Activated CD8-positive, alpha-beta memory T cell treated with anti-CD3 and anti-CD28 coated beads, Interleukin-2, amount 50 U/mL, for 1 hour (primary cell): ENCODE measurements at regions not wholly inside any gene's neighbourhood (a gene's known extent, or its start where the extent isn't known, plus 50 kb on each side); places are given as distances from the start of the nearest gene placed in this dataset.

Source experiments
- DNase-seq: peaks from one replicate; pipeline ENCODE4 v3.0.0-alpha.2; 2020; ENCODE audit errors: extremely low read depth

DNA sequence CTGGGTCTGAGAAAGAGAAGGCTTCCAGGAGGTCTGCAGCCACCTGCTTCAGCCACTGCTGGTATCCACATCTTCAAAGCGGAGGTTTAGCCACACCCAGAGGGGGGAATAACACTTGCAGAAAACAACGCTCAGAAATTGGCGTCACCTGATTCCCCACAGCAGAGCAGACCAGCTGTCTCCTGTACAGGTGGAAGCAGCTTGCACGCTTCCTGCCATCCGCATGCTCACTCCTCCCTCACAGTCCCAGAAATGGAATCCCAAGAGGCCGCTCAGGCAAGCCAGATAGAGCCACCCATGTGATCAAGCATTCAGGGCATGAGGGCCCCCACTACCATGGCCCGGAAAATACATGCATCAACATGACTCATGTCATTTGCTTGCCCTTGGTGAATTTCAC, 112.2 kb upstream of the DIO3 start:
- no peak for DNase-seq

DNA sequence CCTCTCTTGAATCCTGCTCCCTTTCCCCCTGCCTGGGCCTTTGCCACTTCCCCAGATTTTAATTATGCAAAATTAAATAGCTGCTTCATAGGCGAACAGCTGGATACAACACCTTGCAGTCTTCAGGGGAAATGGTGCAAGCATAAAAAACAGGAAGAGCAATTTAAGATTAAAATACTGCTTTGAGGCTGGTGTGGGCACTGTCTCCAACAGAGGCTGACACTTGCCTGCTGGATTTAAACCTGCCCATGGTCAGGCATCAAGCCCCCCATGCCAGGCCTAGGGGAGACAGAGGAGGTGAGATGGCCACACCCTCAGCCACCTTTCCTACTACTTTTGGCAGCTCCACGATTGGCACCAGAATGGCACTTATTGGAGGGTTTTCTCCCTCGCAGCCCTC, 110.1 kb upstream of the DIO3 start:
- DNase-seq = no peak

DNA sequence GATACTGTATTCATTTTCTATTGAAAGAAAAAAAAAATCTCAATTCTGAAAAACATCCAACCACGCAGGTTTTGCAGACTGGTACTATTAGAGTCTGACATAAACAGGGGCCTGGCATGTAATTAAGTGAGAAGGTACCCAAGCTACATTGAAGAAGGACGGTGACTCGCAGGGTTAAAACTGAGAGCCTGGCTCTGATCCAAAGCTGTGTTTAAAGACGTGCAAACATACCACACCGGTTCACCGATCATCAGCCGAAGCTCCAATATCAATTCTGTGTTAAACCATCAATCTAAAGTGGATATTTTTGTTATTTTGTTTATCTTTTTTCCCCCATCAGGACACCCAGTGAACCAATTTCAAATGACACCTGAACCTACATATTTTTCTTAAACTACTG, 108.1 kb upstream of the DIO3 start:
- no peak for DNase-seq

DNA sequence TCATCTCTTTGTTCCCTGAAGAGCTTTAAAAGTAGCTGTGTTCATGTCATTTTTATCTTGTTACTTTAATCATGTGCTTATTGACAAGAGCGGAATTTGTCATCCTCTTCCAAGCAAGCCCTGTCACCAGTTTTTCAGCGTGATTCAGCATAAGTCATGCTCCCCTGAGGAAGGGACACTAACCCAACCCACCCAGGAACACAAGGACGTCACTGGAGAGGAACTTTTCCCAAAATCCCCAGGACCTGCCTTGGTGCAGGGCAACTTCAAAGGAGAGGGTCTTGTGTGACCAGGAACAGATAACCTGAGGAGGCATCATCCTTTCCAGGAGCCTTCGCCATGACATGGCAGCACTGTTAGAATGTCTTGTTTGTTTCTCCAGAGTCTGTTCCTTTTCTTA, 107.1 kb upstream of the DIO3 start:
- no peak for DNase-seq

- DNase-seq = no peak
Measured at GRCh38 chr14:101456246-101457175, 104.8 kb upstream of the DIO3 start.

GRCh38 chr14:101457301-101457935, 103.9 kb upstream of the DIO3 start:
- no peak for DNase-seq

- no peak for DNase-seq
Measured at GRCh38 chr14:101457936-101458740, 103.2 kb upstream of the DIO3 start.

DNA sequence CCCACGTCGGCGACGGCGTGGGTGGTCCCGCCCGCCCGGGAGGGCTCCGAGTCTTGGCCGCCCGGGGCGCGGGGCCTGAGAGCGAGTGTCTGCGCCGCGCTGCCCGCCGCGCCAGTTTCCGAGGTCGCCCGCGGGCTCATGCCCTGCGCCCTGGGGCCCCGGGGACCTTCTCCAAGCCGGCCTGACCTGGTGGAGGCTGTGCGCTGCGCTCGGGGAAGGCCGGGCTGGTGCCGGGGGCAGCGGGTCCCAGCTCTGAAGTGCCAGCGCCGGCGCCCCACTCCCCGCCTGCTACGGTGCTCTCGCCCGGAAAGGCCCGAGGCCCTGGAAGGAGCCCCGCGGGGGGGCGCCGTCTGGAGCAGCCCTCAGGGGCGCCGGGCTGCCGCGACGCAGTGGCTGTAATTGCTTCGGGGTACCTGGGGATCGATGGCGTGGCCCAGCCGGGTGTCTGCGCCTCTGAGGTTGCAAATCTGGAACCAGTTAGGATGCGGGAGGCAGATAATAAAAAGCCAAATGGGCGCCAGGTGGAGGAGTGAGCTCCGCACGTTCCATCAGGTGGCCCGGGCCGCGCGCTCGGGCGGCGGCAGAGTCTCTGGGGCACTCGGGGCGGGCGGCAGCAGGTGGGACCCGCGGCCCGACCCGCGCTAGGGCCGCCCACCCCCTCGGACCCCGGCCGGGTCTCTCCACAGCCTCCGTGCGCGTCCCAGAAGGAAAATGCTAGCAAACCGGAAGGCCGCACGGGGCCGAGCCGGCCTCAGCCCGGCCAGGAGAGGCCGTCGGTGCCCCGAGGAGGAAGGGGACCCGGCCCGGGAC, 102.3 kb upstream of the DIO3 start:
- no peak for DNase-seq

GRCh38 chr14:101459551-101459900, 101.8 kb upstream of the DIO3 start:
- DNase-seq = no peak

- DNase-seq = no peak
Measured at GRCh38 chr14:101460521-101460920, 100.8 kb upstream of the DIO3 start.

- no peak for DNase-seq
Measured at GRCh38 chr14:101460986-101461750, 100.1 kb upstream of the DIO3 start.

DNA sequence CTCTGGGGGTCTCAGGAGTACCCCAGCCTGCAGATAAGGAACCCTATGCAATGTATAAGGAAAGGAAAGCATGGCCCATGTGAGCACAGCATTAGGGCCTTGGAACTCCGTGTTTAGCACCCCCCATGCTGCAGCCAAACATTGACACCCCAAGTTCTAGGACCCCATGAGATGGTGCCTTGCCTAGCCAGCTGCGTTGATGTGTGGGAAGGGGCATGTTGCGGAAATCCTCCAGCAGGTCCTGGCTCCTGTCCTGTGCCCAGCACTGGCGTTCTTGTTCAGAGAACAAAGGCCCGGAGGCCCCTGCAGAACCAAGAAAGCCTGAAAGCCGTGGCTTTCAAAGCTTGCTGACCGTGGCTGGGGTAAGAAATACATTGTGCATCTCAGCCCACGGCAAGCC, 99.4 kb upstream of the DIO3 start:
- DNase-seq = no peak

GRCh38 chr14:101462726-101463565, 98.3 kb upstream of the DIO3 start:
- no peak for DNase-seq

DNA sequence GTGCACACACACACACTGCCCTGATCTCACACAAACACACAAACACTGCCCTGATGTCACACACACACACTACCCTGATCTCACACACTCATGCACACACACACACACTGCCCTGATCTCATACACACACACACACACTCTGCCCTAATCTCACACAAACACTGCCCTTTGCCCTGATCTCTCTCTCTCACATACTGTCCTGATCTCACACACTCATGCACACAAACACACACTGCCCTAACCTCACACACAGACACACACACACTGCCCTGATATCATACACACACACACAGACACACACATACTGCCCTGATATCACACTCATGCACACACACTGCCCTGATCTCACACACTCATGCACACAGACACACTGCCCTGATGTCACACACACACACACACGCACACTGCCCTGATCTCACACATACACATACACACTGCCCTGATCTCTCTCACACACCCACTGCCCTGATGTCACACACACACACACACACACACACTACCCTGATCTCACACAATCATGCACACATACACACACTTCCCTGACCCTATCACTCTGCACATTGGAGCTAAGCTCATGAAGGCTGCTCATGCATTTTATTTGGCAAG, 97.6 kb upstream of the DIO3 start:
- no peak for DNase-seq

DNA sequence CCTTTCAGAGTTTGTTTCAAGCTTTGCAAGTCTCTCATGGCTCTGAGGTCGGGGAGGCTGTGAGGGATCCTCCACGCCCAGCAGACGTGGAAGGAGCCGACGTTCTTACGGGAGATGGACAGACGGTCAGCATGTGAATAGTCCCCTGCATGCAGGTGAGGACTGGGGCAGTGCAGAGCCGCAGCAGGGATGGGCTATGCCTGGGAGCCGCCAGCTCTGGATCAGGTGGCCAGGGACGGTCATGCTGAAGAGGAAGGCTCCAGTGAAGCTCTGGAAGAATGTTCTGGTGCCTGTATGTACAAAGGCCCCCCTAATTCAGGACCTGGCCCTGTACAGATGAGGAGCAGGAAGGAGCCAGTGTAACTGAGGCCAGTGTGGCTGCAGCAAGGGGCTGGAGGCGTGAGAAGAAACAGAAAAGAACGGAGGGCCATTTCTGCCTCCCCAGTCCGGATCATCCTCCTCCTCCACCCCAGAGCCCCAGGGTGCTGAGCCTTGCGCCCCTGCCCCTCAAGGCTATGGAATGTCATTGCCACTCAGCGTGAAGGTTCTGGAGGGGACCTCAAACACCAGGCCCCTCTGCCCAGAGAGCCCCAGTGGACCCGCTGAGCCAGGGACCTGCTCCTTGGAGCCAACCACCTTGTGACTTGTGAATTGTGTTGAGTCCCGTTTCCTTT, 96.8 kb upstream of the DIO3 start:
- no peak for DNase-seq

DNA sequence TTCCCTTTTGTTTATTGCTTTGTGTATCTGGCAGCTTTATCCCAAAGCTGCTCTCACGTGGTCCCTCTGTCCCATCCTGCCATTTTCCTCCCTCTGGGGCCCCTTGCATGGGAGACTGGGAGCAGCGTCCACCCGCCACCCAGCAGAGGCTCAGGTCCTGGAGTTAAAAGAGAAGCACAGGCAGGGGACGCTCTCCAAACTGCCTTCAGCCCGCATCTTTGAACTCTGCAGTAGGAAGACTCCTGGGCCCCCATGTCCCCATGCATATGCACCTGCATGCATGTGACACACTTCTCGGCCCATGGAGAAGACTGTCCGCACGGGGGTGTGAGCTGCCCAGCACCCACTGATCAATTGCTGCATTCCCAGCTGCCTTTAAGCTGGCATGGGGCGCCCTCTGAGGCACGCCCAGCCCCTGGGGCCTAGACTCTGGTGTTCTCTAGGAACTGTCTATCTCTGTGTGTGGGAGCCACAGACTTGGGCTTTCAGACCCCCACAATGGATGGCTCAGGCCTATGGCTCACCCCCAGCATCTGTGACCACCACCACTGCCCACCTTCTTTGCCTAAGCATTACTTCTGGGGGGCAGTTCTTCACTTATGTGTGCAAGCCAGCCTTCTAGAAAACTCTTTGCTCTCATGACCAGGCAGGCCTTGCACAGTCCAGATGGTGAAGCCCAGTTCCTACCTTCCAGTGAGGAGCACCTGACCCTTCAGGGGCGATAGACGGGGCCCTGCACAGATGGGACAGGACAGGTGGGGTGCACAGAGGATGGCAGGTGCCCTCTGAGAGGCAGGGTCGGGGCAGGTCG, 96.1 kb upstream of the DIO3 start:
- no peak for DNase-seq

DNA sequence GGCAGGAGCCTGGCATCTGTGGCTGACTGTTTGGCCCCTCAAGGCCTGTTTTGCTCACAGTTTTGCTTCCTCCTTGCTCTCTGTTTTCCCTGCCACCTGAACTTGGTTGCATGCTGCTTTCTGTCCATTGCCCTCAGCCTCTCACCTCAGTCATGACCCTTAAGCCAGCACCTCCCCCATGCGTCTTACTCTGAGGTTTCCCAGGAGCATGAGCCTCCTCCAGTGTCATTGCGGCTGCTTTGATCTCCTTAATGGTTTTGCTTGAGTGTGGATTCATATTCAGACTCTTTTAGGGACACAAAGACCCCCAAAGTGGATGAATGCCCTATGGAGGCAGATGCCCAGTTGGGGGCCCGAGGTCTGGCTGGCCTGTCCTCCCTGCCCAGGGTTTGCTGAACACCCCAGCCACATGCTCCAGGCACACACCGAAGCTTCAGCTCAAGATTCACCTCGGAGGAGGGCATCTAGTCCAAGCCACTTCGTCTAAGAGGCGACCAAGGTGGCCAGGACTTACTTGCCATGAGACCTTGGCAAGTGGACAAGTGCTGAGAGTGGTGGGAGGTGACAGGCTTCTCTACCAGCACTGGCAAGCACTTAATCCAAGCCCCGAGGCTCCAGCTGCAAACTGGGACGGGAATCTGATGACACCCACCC, 95.4 kb upstream of the DIO3 start:
- DNase-seq = no peak
